Spleen (tissue), 7 donors: ENCODE measurements at regions not wholly inside any gene's neighbourhood (a gene's known extent, or its start where the extent isn't known, plus 50 kb on each side); places are given as distances from the start of the nearest gene placed in this dataset.

ENCODE experiments used
- POLR2A ChIP-seq, 3 donors: fragments of 450-650 bp; IDR thresholded peaks; one replicate each; pipeline ENCODE4 v1.5.1; 2017; ENCODE audit warnings: antibody characterized with exemption in 3 of 3, mild to moderate bottlenecking in 1 of 3
- TF ChIP-seq, protein P1 (sequence below), 11 experiments: fragments of 200-600 bp in 7 of 11; fragments of 450-650 bp in 4 of 11; sonication (generic) in 4 of 11; IDR thresholded peaks in 8 of 11; conservative IDR thresholded peaks in 3 of 11; 1 replicate in 7 of 11; 2 replicates in 4 of 11; pipeline versions ENCODE4 v1.4.0 to v1.8.0; 2016 to 2021; ENCODE audit warnings: antibody characterized with exemption in 11 of 11, inconsistent platforms in 4 of 11, mild to moderate bottlenecking in 1 of 11
- donor health status: DM: no; HTN: no; CAD: no; lungs with moderate emphysema.
- donor health status: DM: no; HTN: no; CAD: no.
- donor health status: DM: no; HTN: no; CAD: no.

DNA sequence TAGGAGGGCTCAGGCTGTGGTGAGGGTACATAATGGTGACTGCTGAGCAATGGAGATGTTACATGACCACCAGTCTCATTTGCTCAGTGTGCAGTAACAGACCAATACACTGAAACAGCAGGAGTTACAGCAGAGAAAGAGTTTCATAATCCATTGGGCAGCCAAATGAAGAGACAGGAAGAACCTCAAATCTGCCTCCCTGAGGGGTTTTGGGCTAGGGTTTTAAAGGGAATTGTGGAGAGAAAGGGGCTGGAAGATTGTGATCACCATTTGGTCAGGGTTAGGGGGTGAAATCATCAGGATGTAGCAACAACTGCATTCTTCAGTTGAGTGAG lies 838.3 kb downstream of the GRID1 start:
- no peak for TF ChIP-seq POLR2A (IDR thresholded peaks at IDR 0.05)
- TF ChIP-seq, protein P1, sequence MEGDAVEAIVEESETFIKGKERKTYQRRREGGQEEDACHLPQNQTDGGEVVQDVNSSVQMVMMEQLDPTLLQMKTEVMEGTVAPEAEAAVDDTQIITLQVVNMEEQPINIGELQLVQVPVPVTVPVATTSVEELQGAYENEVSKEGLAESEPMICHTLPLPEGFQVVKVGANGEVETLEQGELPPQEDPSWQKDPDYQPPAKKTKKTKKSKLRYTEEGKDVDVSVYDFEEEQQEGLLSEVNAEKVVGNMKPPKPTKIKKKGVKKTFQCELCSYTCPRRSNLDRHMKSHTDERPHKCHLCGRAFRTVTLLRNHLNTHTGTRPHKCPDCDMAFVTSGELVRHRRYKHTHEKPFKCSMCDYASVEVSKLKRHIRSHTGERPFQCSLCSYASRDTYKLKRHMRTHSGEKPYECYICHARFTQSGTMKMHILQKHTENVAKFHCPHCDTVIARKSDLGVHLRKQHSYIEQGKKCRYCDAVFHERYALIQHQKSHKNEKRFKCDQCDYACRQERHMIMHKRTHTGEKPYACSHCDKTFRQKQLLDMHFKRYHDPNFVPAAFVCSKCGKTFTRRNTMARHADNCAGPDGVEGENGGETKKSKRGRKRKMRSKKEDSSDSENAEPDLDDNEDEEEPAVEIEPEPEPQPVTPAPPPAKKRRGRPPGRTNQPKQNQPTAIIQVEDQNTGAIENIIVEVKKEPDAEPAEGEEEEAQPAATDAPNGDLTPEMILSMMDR (IDR thresholded peaks at IDR 0.05 in 8 of 11, conservative IDR thresholded peaks at IDR 0.05 in 3 of 11) = no peak
